Mesenchymal stem cell (in vitro differentiated cells and primary cell): ENCODE measurements at regions not wholly inside any gene's neighbourhood (a gene's known extent, or its start where the extent isn't known, plus 50 kb on each side); places are given as distances from the start of the nearest gene placed in this dataset.

Experiments
- DNase-seq: peaks from one replicate; pipeline ENCODE4 v3.0.0-alpha.2; 2013
- H2AFZ ChIP-seq: one replicate; pipeline ENCODE4 v1.6.1; 2013; ENCODE audit warnings: low read depth, mild to moderate bottlenecking, control low read depth, inconsistent platforms, low read length, moderate library complexity
- H2AK5ac ChIP-seq: 2 replicates; pipeline ENCODE4 v1.6.1; 2013; ENCODE audit warnings: low read length, moderate library complexity, mild to moderate bottlenecking, inconsistent platforms; ENCODE audit not compliant: severe bottlenecking
- H2BK120ac ChIP-seq: one replicate; pipeline ENCODE4 v1.6.1; 2013; ENCODE audit warnings: low read depth, mild to moderate bottlenecking, inconsistent platforms, low read length, moderate library complexity
- H2BK12ac ChIP-seq, 2 experiments: one replicate each; pipeline ENCODE4 v1.6.1; 2013; ENCODE audit warnings: inconsistent platforms in 2 of 2, low read length in 2 of 2, mild to moderate bottlenecking in 2 of 2, moderate library complexity in 2 of 2, control low read depth in 1 of 2
- H2BK15ac ChIP-seq: one replicate; pipeline ENCODE4 v1.6.1; 2013; ENCODE audit warnings: mild to moderate bottlenecking, low read depth, inconsistent platforms; ENCODE audit not compliant: poor library complexity, severe bottlenecking
- H2BK5ac ChIP-seq: 2 replicates; pipeline ENCODE4 v1.6.1; 2013; ENCODE audit warnings: low read depth, mild to moderate bottlenecking, low read length, control low read depth, inconsistent platforms; ENCODE audit not compliant: poor library complexity, severe bottlenecking
- H3K14ac ChIP-seq, 2 experiments: one replicate each; pipeline ENCODE4 v1.6.1; 2013; ENCODE audit warnings: inconsistent platforms in 2 of 2, low read length in 2 of 2, control low read depth in 1 of 2, mild to moderate bottlenecking in 1 of 2, moderate library complexity in 1 of 2
- H3K18ac ChIP-seq, 2 experiments: one replicate each; pipeline ENCODE4 v1.6.1; 2013; ENCODE audit warnings: inconsistent platforms in 2 of 2, low read length in 2 of 2, control low read depth in 1 of 2, low read depth in 1 of 2, mild to moderate bottlenecking in 1 of 2
- H3K23ac ChIP-seq, 2 experiments: one replicate each; pipeline ENCODE4 v1.6.1; 2013; ENCODE audit warnings: inconsistent platforms in 2 of 2, low read length in 2 of 2, mild to moderate bottlenecking in 2 of 2, moderate library complexity in 2 of 2, control low read depth in 1 of 2
- H3K27ac ChIP-seq: 2 replicates; pipeline ENCODE4 v1.5.1; 2013; ENCODE audit warnings: mild to moderate bottlenecking, moderate library complexity, low read length, control low read depth, inconsistent platforms; ENCODE audit not compliant: poor library complexity, severe bottlenecking
- H3K27me3 ChIP-seq, 2 experiments: 2 replicates each; pipeline versions ENCODE4 v1.6.1 to v1.7.0; 2013; ENCODE audit warnings: low read length in 2 of 2, mild to moderate bottlenecking in 2 of 2, moderate library complexity in 2 of 2, control low read depth in 1 of 2, inconsistent platforms in 1 of 2; ENCODE audit not compliant: control insufficient read depth in 1 of 2, insufficient read depth in 1 of 2
- H3K36me3 ChIP-seq, 2 experiments: 2 replicates each; pipeline versions ENCODE4 v1.6.1 to v1.7.0; 2013; ENCODE audit warnings: low read length in 2 of 2, control low read depth in 1 of 2, inconsistent platforms in 1 of 2, low read depth in 1 of 2, mild to moderate bottlenecking in 1 of 2; ENCODE audit not compliant: insufficient read depth in 2 of 2, control insufficient read depth in 1 of 2
- H3K4ac ChIP-seq, 2 experiments: one replicate each; pipeline ENCODE4 v1.6.1; 2013; ENCODE audit warnings: inconsistent platforms in 2 of 2, low read length in 2 of 2, mild to moderate bottlenecking in 2 of 2, moderate library complexity in 2 of 2, control low read depth in 1 of 2, low read depth in 1 of 2
- H3K4me1 ChIP-seq: 2 replicates; pipeline ENCODE4 v1.6.1; 2013; ENCODE audit warnings: low read depth, low read length, control low read depth; ENCODE audit not compliant: control insufficient read depth, insufficient read depth
- H3K4me2 ChIP-seq: 2 replicates; pipeline ENCODE4 v1.6.1; 2013; ENCODE audit warnings: low read length, mild to moderate bottlenecking, inconsistent platforms; ENCODE audit not compliant: poor library complexity, severe bottlenecking
- H3K4me3 ChIP-seq, 2 experiments: 2 replicates each; pipeline versions ENCODE4 v1.5.1 to v1.7.0; 2013; ENCODE audit warnings: low read length in 2 of 2, mild to moderate bottlenecking in 2 of 2, control low read depth in 1 of 2, low read depth in 1 of 2; ENCODE audit not compliant: insufficient read depth in 1 of 2
- H3K79me1 ChIP-seq: replicated peaks from 2 replicates; pipeline ENCODE4 v1.6.1; 2013; ENCODE audit warnings: mild to moderate bottlenecking, control low read depth, low read length, inconsistent platforms; ENCODE audit not compliant: poor library complexity, severe bottlenecking
- H3K9ac ChIP-seq: 2 replicates; pipeline ENCODE4 v1.7.0; 2013; ENCODE audit warnings: mild to moderate bottlenecking, low read length, moderate library complexity
- H3K9me3 ChIP-seq: 2 replicates; pipeline ENCODE4 v1.7.0; 2013; ENCODE audit warnings: mild to moderate bottlenecking, low read length; ENCODE audit not compliant: control insufficient read depth
- H4K8ac ChIP-seq: one replicate; pipeline ENCODE4 v1.6.1; 2013; ENCODE audit warnings: inconsistent platforms, mild to moderate bottlenecking, low read length, moderate library complexity
- H4K91ac ChIP-seq: one replicate; pipeline ENCODE4 v1.6.1; 2013; ENCODE audit warnings: mild to moderate bottlenecking, low read length, inconsistent platforms
- WGBS: methylation state at CpG from one replicate; pipeline ENCODE4 v1.1.7; 2013; ENCODE audit warnings: mixed read lengths; 5-methylcytosine and 5-hydroxymethylcytosine counted together

DNA sequence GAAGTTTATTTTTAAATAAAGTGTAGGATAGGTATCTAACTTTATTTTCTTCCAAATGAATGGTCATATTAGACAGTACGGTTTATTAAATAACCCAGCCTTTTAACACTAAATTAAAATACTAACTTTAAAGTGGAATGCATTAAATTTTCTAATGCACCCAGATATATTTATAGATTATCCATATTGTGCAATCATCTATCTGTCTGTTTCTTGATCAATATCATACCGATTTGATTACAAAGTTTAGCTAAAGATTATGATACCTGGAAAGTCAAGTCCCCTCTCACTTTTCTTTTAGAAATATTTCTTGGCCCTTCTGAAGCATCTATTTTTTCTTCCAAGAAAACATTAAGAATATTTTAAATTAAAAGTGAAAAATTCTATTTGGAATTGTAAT lies 124.3 kb upstream of the PDE5A start:
- no peak for DNase-seq
- Histone ChIP-seq H3K9me3 (no peaks in the 10 kb centered on the region), H3K4me2 (no peak overlapping the region), H3K9ac (no peak overlapping the region), H2BK120ac (no peak overlapping the region), H3K23ac (no peak overlapping the region), H3K4me3 (no peak overlapping the region), H2BK15ac (no peak overlapping the region), H4K91ac (no peak overlapping the region), H2AK5ac (no peak overlapping the region), H2BK5ac (no peak overlapping the region), H3K18ac (no peak overlapping the region), H3K36me3 (no peaks in the 10 kb centered on the region), H2AFZ (no peak overlapping the region), H3K4me1 (no peaks in the 10 kb centered on the region), H3K14ac (no peak overlapping the region), H3K27me3 (no peaks in the 10 kb centered on the region), H3K4ac (no peak overlapping the region), H3K27ac (no peak overlapping the region), H2BK12ac (no peak overlapping the region), H4K8ac (no peak overlapping the region), H3K79me1 (no peaks in the 10 kb centered on the region)
- WGBS: 100% methylated on average over 1 of the region's 2 CpGs

DNA sequence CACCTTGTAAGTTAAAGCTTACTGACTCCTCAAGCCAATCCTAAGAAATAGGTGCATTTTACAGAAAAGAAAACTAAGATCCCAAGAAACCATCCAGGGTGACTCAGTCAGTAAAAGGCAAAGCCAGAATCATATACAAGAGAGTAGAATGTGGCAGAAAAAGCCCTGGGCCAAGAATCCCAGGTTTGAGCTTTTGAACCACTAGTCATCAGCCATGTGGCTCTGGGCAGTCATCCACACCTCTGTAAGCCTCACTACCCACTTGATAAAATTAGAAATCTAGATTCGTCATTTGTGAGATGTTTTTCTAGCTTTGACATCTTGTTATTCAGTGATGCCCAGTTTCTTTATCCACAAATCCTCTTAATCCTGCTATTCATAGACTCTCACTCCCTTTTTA lies 122.2 kb upstream of the PDE5A start:
- Histone ChIP-seq H3K18ac (no peak overlapping the region), H3K4ac (no peak overlapping the region), H2AFZ (no peak overlapping the region), H3K36me3 (no peaks in the 10 kb centered on the region), H2BK12ac (no peak overlapping the region), H3K9ac (no peak overlapping the region), H2BK120ac (no peak overlapping the region), H3K79me1 (no peaks in the 10 kb centered on the region), H3K23ac (no peak overlapping the region), H3K9me3 (no peaks in the 10 kb centered on the region), H3K4me2 (no peak overlapping the region), H3K27ac (no peak overlapping the region), H4K91ac (no peak overlapping the region), H3K4me3 (no peak overlapping the region), H3K14ac (no peak overlapping the region), H2BK15ac (no peak overlapping the region), H2BK5ac (no peak overlapping the region), H3K27me3 (no peaks in the 10 kb centered on the region), H4K8ac (no peak overlapping the region), H3K4me1 (no peaks in the 10 kb centered on the region), H2AK5ac (no peak overlapping the region)
- no peak for DNase-seq
- WGBS: 100% methylated on average over 1 of the region's 1 CpG

DNA sequence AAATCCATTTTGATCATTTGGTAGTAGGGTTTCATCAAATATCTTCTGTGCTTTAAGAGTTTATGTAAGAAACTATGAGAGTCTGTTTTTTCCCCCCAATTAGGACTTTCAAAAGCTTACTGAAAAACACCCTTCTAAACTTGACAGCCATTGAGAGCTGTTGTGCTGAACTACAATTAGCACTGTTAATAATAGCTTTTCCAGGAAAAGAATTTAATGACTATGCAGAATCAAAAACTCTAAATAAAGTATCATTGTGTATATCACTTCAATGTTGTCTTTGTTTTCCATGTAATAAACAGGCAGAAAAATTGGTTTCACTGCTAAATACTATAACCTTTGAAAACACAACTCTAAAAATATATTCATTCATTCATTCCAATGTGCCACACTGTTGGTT lies 121.4 kb upstream of the PDE5A start:
- no peak overlapping the region for H3K14ac ChIP-seq
- H3K4me3 ChIP-seq: no peak overlapping the region
- H3K4me2 ChIP-seq: no peak overlapping the region

DNA sequence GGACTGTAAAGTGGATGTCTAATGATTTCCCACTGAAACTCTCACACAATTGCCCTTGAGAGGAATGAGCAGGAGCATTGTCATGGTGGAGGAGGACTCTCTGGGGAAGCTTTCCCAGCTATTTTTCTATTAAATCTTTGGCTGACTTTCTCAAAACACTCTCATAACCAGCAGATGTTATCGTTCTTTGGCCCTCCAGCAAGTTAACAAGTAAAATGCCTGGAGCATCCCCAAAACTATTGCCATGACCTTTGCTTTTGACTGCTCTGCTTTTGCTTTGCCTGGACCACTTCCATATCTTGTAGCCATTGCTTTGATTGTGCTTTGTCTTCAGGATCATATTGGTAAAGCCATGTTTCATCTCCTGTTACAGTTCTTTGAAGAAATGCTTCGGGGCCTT lies 120.2 kb upstream of the PDE5A start:
- no peaks in the 10 kb centered on the region for H3K9me3 ChIP-seq
- no peaks in the 10 kb centered on the region for H3K4me1 ChIP-seq
- peak overlapping the region; percentile 51 for H3K9ac ChIP-seq
- no peaks in the 10 kb centered on the region for H3K79me1 ChIP-seq
- no peak overlapping the region for H2BK12ac ChIP-seq
- H3K18ac ChIP-seq: no peak overlapping the region
- no peak overlapping the region for H3K4ac ChIP-seq
- H3K27ac ChIP-seq: no peak overlapping the region
- no peak overlapping the region for H3K23ac ChIP-seq
- no peaks in the 10 kb centered on the region for H3K36me3 ChIP-seq
- H3K4me2 ChIP-seq: no peak overlapping the region
- no peak overlapping the region for H4K91ac ChIP-seq
- H3K14ac ChIP-seq: no peak overlapping the region
- H3K27me3 ChIP-seq: no peaks in the 10 kb centered on the region
- no peak overlapping the region for H2BK15ac ChIP-seq
- H2BK5ac ChIP-seq: no peak overlapping the region
- H3K4me3 ChIP-seq: no peak overlapping the region
- H2AFZ ChIP-seq: no peak overlapping the region
- 96% methylated on average over 2 of the region's 2 CpGs for WGBS
- no peak overlapping the region for H2AK5ac ChIP-seq
- no peak for DNase-seq
- H4K8ac ChIP-seq: no peak overlapping the region
- no peak overlapping the region for H2BK120ac ChIP-seq

More for the DNA sequence above, 121.4 kb upstream of the PDE5A start:
- Histone ChIP-seq H3K36me3 (no peaks in the 10 kb centered on the region), H4K8ac (no peak overlapping the region), H3K4me1 (no peaks in the 10 kb centered on the region), H2AK5ac (no peak overlapping the region), H3K27ac (no peak overlapping the region), H3K9ac (no peak overlapping the region), H3K18ac (no peak overlapping the region), H2BK120ac (no peak overlapping the region), H4K91ac (no peak overlapping the region), H3K79me1 (no peaks in the 10 kb centered on the region), H2BK15ac (no peak overlapping the region), H3K9me3 (no peaks in the 10 kb centered on the region), H3K27me3 (no peaks in the 10 kb centered on the region), H3K23ac (no peak overlapping the region), H2BK5ac (no peak overlapping the region), H2AFZ (no peak overlapping the region), H2BK12ac (no peak overlapping the region), H3K4ac (no peak overlapping the region)
- DNase-seq: no peak
